ENCODE measurements at regions not wholly inside any gene's neighbourhood (a gene's known extent, or its start where the extent isn't known, plus 50 kb on each side); places are given as distances from the start of the nearest gene placed in this dataset.

DNA sequence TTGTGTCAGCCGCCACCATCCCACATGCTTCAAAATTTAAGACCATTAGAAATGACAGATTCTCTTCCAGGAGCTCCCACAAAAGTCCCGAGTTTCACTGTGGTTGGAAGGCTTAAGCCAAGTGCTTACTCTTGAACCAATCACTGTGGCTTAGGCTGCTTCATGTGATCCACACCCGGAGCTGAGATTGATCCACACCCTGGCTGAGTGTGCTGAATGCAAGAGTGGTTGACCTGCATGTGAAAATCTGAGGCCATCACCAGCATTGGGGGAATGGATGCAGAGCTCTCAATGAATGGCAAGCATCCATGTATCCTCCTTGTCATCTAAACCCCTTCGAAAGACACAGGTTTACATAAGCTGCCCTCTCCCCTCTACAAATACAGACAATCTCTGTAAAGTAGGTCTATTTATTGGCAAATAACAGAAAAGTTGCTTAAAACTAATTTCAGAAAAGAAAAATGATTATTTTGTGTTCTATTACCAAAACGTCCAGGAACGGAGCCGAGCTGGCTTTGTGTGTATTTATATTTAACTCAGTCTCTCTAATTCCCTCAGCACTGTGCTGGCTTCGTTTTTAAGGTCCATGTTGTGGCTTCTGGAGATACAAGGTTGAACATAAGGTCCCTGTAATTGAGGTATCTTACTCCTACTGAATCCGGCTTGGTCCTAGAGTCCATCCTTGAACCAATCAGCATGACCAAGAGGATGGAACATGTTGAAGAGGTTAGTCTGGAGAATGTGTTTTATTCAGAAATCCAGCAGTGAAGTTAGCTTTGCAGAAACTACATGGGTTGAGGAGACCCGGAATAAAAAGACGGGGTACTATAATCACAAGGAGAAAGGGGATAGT is 332.4 kb downstream of the LIG4 start:
- Histone ChIP-seq H3K9ac (ENCODE audit: insufficient read depth in 1 of 2, low read depth in 2 of 2, low read length in 2 of 2) (peak overlapping the region in 1 of 2 experiments; percentile 70; a peak in 3 of 4 replicates), H3K4me1 (replicated peaks in 1 of 2; ENCODE audit: control insufficient read depth in 2 of 2, insufficient read depth in 2 of 2, low read length in 2 of 2) (peaks cover 7 to 41% of the 10 kb centered on the region in 2 experiments; a peak in 4 of 5 replicates), H3K79me2 (ENCODE audit: control insufficient read depth, insufficient read depth, low read length) (peaks cover 40% of the 10 kb centered on the region), H3K36me3 (ENCODE audit: control insufficient read depth, insufficient read depth, low read length) (no peaks in the 10 kb centered on the region; the same call in 2 of the 3 replicates), H2AFZ (ENCODE audit: low read depth, low read length) (peak overlapping the region; percentile 88), H3K9me3 (replicated peaks; ENCODE audit: control insufficient read depth, insufficient read depth, low read depth, low read length) (peaks cover 5% of the 10 kb centered on the region), H3K9me1 (ENCODE audit: control insufficient read depth, insufficient read depth, low read length) (no peaks in the 10 kb centered on the region), H3K4me3 (peak overlapping the region; percentile 32), H3K27me3 (ENCODE audit: control insufficient read depth in 2 of 2, insufficient read depth in 2 of 2, low read length in 2 of 2) (no peaks in the 10 kb centered on the region), H3K4me2 (ENCODE audit: insufficient read depth, low read length) (peak overlapping the region; percentile 81), H4K20me1 (replicated peaks; ENCODE audit: control insufficient read depth, insufficient read depth, low read length) (no peaks in the 10 kb centered on the region), H3K27ac (ENCODE audit: extremely low read depth, low read depth, low read length) (peak overlapping the region; percentile 74)
- 17% methylated on average over 11 of the region's 11 CpGs for WGBS (ENCODE audit: insufficient coverage, low coverage, missing lambda C conversion rate)
- BruUV-seq (replicated peaks) = TSS peak; percentile 42
- TF ChIP-seq RBM22 (IDR thresholded peaks at IDR 0.05; ENCODE audit: low read depth, low read length, poor library complexity, severe bottlenecking) = no peak
- TF ChIP-seq, protein P1, sequence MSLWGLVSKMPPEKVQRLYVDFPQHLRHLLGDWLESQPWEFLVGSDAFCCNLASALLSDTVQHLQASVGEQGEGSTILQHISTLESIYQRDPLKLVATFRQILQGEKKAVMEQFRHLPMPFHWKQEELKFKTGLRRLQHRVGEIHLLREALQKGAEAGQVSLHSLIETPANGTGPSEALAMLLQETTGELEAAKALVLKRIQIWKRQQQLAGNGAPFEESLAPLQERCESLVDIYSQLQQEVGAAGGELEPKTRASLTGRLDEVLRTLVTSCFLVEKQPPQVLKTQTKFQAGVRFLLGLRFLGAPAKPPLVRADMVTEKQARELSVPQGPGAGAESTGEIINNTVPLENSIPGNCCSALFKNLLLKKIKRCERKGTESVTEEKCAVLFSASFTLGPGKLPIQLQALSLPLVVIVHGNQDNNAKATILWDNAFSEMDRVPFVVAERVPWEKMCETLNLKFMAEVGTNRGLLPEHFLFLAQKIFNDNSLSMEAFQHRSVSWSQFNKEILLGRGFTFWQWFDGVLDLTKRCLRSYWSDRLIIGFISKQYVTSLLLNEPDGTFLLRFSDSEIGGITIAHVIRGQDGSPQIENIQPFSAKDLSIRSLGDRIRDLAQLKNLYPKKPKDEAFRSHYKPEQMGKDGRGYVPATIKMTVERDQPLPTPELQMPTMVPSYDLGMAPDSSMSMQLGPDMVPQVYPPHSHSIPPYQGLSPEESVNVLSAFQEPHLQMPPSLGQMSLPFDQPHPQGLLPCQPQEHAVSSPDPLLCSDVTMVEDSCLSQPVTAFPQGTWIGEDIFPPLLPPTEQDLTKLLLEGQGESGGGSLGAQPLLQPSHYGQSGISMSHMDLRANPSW (CRISPR knock-in tag; IDR thresholded peaks at IDR 0.05) = 0 out of 2 replicates have a peak, but pooled peaks have one; percentile 67
- TF ChIP-seq, protein P2, sequence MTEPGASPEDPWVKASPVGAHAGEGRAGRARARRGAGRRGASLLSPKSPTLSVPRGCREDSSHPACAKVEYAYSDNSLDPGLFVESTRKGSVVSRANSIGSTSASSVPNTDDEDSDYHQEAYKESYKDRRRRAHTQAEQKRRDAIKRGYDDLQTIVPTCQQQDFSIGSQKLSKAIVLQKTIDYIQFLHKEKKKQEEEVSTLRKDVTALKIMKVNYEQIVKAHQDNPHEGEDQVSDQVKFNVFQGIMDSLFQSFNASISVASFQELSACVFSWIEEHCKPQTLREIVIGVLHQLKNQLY (CRISPR knock-in tag; conservative IDR thresholded peaks at IDR 0.05) = peak in 1 of 2 experiments; percentile 35; a peak in 1 of 4 replicates
- TF ChIP-seq, protein P3, sequence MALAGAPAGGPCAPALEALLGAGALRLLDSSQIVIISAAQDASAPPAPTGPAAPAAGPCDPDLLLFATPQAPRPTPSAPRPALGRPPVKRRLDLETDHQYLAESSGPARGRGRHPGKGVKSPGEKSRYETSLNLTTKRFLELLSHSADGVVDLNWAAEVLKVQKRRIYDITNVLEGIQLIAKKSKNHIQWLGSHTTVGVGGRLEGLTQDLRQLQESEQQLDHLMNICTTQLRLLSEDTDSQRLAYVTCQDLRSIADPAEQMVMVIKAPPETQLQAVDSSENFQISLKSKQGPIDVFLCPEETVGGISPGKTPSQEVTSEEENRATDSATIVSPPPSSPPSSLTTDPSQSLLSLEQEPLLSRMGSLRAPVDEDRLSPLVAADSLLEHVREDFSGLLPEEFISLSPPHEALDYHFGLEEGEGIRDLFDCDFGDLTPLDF (CRISPR knock-in tag; IDR thresholded peaks at IDR 0.05) = 0 out of 2 replicates have a peak, but pooled peaks have one; percentile 54
- peak; percentile 61 for ATAC-seq
- FAIRE-seq = peak; percentile 23
- peak; percentile 73 to 86 (median 76) for DNase-seq (ENCODE audit: extremely low read depth in 1 of 4, low spot score in 3 of 4)
- intact Hi-C loops (cut with micrococcal nuclease) (loop anchor here (1.0 to 5.0 kb wide), 4 partner anchors 18 to 109 kb away; no protein-coding TSS in a partner anchor), in situ Hi-C loops (cut with MboI) (no loop called here)
- POLR2A ChIA-PET = interaction anchor here (0.6 to 4.8 kb wide), 20 partner anchors 9 to 121 kb away, joined by 3 to 52 read pairs (median 5); a partner anchor contains a TSS
- CTCF ChIA-PET (ENCODE audit: low intra/inter-chr PET ratio) = no interaction called here

Measured in K562 (cell line).